ENCODE measurements at regions not wholly inside any gene's neighbourhood (a gene's known extent, or its start where the extent isn't known, plus 50 kb on each side); places are given as distances from the start of the nearest gene placed in this dataset.

GRCh38 chr4:3345384-3345783 is 52.6 kb downstream of the RGS12 start:
- no peak overlapping the region for H3K9ac ChIP-seq (ENCODE audit: low read depth in 1 of 2, low read length in 2 of 2)
- WGBS: 89% methylated on average over 5 of the region's 5 CpGs
- no peak overlapping the region for H3K27ac ChIP-seq (ENCODE audit: low read depth in 1 of 2, low read length in 2 of 2)
- H3K36me3 ChIP-seq (ENCODE audit: control insufficient read depth in 4 of 4, insufficient read depth in 3 of 4, low read depth in 1 of 4, low read length in 3 of 4): peaks cover 0 to 1% (median 0%) of the 10 kb centered on the region in 4 donors
- H3K9me3 ChIP-seq (ENCODE audit: control insufficient read depth in 4 of 4, low read length in 3 of 4): no peaks in the 10 kb centered on the region
- H3K27me3 ChIP-seq (ENCODE audit: control insufficient read depth in 4 of 4, insufficient read depth in 4 of 4, low read length in 3 of 4): no peaks in the 10 kb centered on the region
- no peak for TF ChIP-seq REST (IDR thresholded peaks at IDR 0.05)
- TF ChIP-seq MAX (IDR thresholded peaks at IDR 0.05): no peak
- no peak for TF ChIP-seq CTCF (IDR thresholded peaks at IDR 0.05; ENCODE audit: low read depth, low read length, missing input control)
- TF ChIP-seq FOXA2 (IDR thresholded peaks at IDR 0.05): no peak
- no peak for TF ChIP-seq JUND (IDR thresholded peaks at IDR 0.05)
- TF ChIP-seq GABPA (IDR thresholded peaks at IDR 0.05 in 1 of 2, conservative IDR thresholded peaks at IDR 0.05 in 1 of 2): no peak
- no peak for TF ChIP-seq ZBTB33 (IDR thresholded peaks at IDR 0.05)
- TF ChIP-seq SP1 (IDR thresholded peaks at IDR 0.05): no peak
- no peak for TF ChIP-seq NR2F2 (IDR thresholded peaks at IDR 0.05)
- no peak for TF ChIP-seq FOXA1 (IDR thresholded peaks at IDR 0.05)
- TF ChIP-seq RAD21 (IDR thresholded peaks at IDR 0.05): no peak
- TF ChIP-seq YY1 (IDR thresholded peaks at IDR 0.05): no peak
- TF ChIP-seq EGR1 (IDR thresholded peaks at IDR 0.05; ENCODE audit: low read depth in 2 of 2): no peak
- TF ChIP-seq TAF1 (conservative IDR thresholded peaks at IDR 0.05): no peak
- no peak for TF ChIP-seq RXRA (IDR thresholded peaks at IDR 0.05)
- TF ChIP-seq HNF4A (conservative IDR thresholded peaks at IDR 0.05): no peak
- TF ChIP-seq HNF4G (IDR thresholded peaks at IDR 0.05): no peak
- TF ChIP-seq ATF3 (IDR thresholded peaks at IDR 0.05): no peak
- DNase-seq (ENCODE audit: low spot score): no peak
- no peak overlapping the region for H3K4me3 ChIP-seq (ENCODE audit: low read depth in 1 of 3, low read length in 3 of 3)
- H3K4me1 ChIP-seq (ENCODE audit: control insufficient read depth in 4 of 4, insufficient read depth in 4 of 4, low read length in 3 of 4): peaks cover 0 to 10% (median 2%) of the 10 kb centered on the region in 4 donors

Measured in liver (tissue), 8 donors.